ENCODE measurements at regions not wholly inside any gene's neighbourhood (a gene's known extent, or its start where the extent isn't known, plus 50 kb on each side); places are given as distances from the start of the nearest gene placed in this dataset.

- H3K27me3 ChIP-seq (ENCODE audit: control insufficient read depth, insufficient read depth, low read length), result no peaks in the 10 kb centered on the region
Measured at GRCh38 chr9:89879701-89880100, 274.9 kb downstream of the GADD45G start.

GRCh38 chr9:89880161-89880560 lies 275.3 kb downstream of the GADD45G start:
- no peaks in the 10 kb centered on the region for H3K4me1 ChIP-seq (ENCODE audit: control insufficient read depth, insufficient read depth, low read length)

More at GRCh38 chr9:89879701-89880100, 274.9 kb downstream of the GADD45G start:
- H3K9ac ChIP-seq (ENCODE audit: low read depth, low read length), result no peak overlapping the region
- H3K9me3 ChIP-seq (ENCODE audit: control insufficient read depth, insufficient read depth, low read length), result no peaks in the 10 kb centered on the region
- H3K36me3 ChIP-seq (ENCODE audit: control insufficient read depth, insufficient read depth, low read length), result no peaks in the 10 kb centered on the region
- no peaks in the 10 kb centered on the region for H3K4me1 ChIP-seq (ENCODE audit: control insufficient read depth, insufficient read depth, low read length)
- no peak overlapping the region for H3K4me3 ChIP-seq (ENCODE audit: low read depth, low read length)

DNA sequence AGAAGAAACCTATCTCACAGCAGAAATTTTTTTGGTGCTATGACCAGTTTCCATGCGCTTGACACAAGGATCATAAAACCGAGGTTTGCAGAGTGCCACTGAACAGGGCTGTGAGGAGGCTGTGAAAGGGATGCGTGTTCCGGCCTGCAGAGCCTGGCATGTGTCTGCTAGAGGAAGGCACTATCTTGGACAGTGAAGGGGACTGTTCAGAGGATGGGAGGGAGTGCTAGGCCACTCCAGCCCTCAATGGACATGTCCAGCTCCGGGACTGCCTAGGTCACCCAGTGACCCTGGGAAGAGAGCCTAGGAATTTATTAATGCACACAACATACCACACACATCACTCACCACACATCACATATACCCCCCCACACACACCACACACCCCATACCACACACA lies 275.9 kb downstream of the GADD45G start:
- H3K9ac ChIP-seq (ENCODE audit: low read depth, low read length), result no peak overlapping the region
- H3K4me3 ChIP-seq (ENCODE audit: low read depth, low read length), result no peak overlapping the region
- no peaks in the 10 kb centered on the region for H3K27me3 ChIP-seq (ENCODE audit: control insufficient read depth, insufficient read depth, low read length)
- H3K9me3 ChIP-seq (ENCODE audit: control insufficient read depth, insufficient read depth, low read length), result no peaks in the 10 kb centered on the region
- H3K4me1 ChIP-seq (ENCODE audit: control insufficient read depth, insufficient read depth, low read length), result no peaks in the 10 kb centered on the region
- no peaks in the 10 kb centered on the region for H3K36me3 ChIP-seq (ENCODE audit: control insufficient read depth, insufficient read depth, low read length)

More at GRCh38 chr9:89880161-89880560, 275.3 kb downstream of the GADD45G start:
- no peaks in the 10 kb centered on the region for H3K27me3 ChIP-seq (ENCODE audit: control insufficient read depth, insufficient read depth, low read length)
- no peak overlapping the region for H3K4me3 ChIP-seq (ENCODE audit: low read depth, low read length)
- no peak overlapping the region for H3K9ac ChIP-seq (ENCODE audit: low read depth, low read length)
- no peaks in the 10 kb centered on the region for H3K36me3 ChIP-seq (ENCODE audit: control insufficient read depth, insufficient read depth, low read length)
- no peaks in the 10 kb centered on the region for H3K9me3 ChIP-seq (ENCODE audit: control insufficient read depth, insufficient read depth, low read length)

GRCh38 chr9:89881431-89881830 lies 276.6 kb downstream of the GADD45G start:
- Histone ChIP-seq H3K36me3 (ENCODE audit: control insufficient read depth, insufficient read depth, low read length) (no peaks in the 10 kb centered on the region), H3K9me3 (ENCODE audit: control insufficient read depth, insufficient read depth, low read length) (no peaks in the 10 kb centered on the region), H3K27me3 (ENCODE audit: control insufficient read depth, insufficient read depth, low read length) (no peaks in the 10 kb centered on the region), H3K4me3 (ENCODE audit: low read depth, low read length) (no peak overlapping the region), H3K4me1 (ENCODE audit: control insufficient read depth, insufficient read depth, low read length) (no peaks in the 10 kb centered on the region), H3K9ac (ENCODE audit: low read depth, low read length) (no peak overlapping the region)

- H3K27me3 ChIP-seq (ENCODE audit: control insufficient read depth, insufficient read depth, low read length), result no peaks in the 10 kb centered on the region
- no peaks in the 10 kb centered on the region for H3K9me3 ChIP-seq (ENCODE audit: control insufficient read depth, insufficient read depth, low read length)
- H3K4me3 ChIP-seq (ENCODE audit: low read depth, low read length), result no peak overlapping the region
- H3K4me1 ChIP-seq (ENCODE audit: control insufficient read depth, insufficient read depth, low read length), result no peaks in the 10 kb centered on the region
- no peak overlapping the region for H3K9ac ChIP-seq (ENCODE audit: low read depth, low read length)
- no peaks in the 10 kb centered on the region for H3K36me3 ChIP-seq (ENCODE audit: control insufficient read depth, insufficient read depth, low read length)
Measured at GRCh38 chr9:89882930-89883361, 278.1 kb downstream of the GADD45G start.

DNA sequence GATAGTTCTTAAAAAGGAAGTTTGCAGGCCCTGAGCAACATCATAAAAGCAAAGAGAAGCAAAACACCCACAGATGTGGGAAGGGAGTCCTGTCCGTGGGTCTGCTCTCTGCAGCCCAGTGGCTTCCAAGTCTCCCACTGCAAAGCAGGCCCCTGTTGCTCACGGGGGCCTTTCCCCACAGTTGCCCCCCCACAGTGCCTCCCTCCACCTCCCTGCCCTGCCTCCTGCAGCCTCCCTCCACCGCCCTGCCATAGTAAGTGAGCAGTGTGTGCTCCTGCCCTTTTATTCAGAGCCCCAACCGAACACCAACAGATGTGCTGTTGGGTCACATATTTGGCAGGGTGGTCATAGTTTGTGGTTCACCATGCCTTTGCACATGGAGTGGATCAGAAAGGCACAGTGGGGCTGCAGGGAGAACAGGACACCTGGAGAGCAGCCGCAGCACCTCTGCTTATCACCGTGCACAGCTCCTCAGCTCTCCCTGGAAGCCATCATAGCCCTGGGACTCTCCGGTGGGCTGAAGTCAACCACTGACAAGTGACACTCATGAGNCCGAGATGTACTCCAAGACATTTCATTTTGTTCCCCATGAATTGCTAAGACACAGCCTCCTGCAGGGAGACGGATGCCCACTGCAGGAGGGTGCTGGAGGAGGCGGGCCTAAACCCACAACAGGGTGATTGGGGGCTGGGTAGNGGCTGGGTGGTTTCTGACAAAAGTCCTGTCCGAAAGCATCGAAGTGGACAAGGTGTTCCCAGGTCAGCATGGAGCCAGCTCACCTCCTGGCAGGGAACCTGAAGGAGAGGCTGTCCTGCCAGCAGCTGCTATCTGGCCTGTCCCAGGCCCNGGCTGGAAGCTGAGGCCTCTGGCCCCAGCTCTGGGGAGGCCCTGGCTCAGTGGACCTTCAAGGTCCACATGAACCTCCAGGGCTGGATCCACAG lies 278.9 kb downstream of the GADD45G start:
- no peak overlapping the region for H3K9ac ChIP-seq (ENCODE audit: low read depth, low read length)
- no peak overlapping the region for H3K4me3 ChIP-seq (ENCODE audit: low read depth, low read length)
- no peaks in the 10 kb centered on the region for H3K4me1 ChIP-seq (ENCODE audit: control insufficient read depth, insufficient read depth, low read length)
- H3K36me3 ChIP-seq (ENCODE audit: control insufficient read depth, insufficient read depth, low read length), result no peaks in the 10 kb centered on the region
- no peaks in the 10 kb centered on the region for H3K9me3 ChIP-seq (ENCODE audit: control insufficient read depth, insufficient read depth, low read length)
- no peaks in the 10 kb centered on the region for H3K27me3 ChIP-seq (ENCODE audit: control insufficient read depth, insufficient read depth, low read length)

DNA sequence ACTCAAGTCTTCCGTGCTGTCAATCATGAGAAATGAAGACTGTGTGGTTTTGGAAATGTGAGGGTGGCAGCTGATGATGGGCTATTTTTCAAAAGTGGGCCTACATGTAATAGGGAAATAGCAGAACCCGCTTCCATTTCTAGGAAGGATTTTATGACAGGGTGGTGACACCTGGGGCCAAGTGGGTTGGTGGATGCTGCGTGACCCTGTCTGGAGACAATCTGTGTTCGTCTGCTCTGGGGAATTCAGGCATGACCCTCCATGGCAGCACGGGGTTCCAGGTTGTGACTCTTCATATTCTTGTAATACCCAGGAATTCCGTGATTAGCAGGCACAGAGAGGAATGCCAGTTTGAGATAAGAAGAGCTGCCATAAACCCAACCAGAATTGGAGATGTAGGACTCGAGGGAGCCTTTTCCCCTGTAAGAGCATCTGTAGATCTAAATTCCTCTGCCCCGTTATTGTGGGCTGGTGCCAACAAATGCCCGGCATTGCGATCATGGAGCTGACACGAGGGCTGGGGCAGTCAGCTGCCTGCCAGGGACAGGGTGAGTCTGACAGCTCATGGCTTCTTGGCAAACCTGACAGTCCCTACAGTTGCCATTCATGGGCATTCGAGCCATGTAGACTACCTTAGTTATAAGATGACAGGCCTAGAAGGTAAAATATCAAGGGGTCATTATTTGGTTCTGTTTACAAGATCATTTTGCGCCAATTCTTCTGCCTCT lies 279.7 kb downstream of the GADD45G start:
- no peaks in the 10 kb centered on the region for H3K4me1 ChIP-seq (ENCODE audit: control insufficient read depth, insufficient read depth, low read length)
- H3K4me3 ChIP-seq (ENCODE audit: low read depth, low read length), result no peak overlapping the region
- no peaks in the 10 kb centered on the region for H3K9me3 ChIP-seq (ENCODE audit: control insufficient read depth, insufficient read depth, low read length)
- H3K27me3 ChIP-seq (ENCODE audit: control insufficient read depth, insufficient read depth, low read length), result no peaks in the 10 kb centered on the region
- H3K36me3 ChIP-seq (ENCODE audit: control insufficient read depth, insufficient read depth, low read length), result no peaks in the 10 kb centered on the region
- H3K9ac ChIP-seq (ENCODE audit: low read depth, low read length), result no peak overlapping the region

DNA sequence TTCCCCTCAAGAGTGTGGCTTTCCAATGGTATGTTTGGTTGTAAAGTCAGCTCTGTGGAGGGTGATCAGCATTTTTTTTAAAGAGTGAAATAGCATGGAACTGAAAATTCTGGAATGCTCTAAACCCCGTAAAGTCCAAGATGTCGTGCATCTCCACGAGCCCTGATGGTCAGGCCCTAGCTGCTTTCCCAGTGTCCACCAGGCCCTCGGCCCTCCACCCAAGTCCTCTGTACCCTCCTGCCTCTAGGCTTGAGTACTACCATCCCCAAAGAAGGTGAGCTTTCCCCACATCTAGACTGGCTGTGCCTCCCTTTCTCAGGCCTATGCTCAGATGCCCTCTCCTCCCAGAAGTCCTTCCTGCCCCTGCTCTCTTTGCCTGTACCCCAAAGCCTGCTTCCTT lies 280.3 kb downstream of the GADD45G start:
- no peaks in the 10 kb centered on the region for H3K9me3 ChIP-seq (ENCODE audit: control insufficient read depth, insufficient read depth, low read length)
- H3K36me3 ChIP-seq (ENCODE audit: control insufficient read depth, insufficient read depth, low read length), result no peaks in the 10 kb centered on the region
- H3K9ac ChIP-seq (ENCODE audit: low read depth, low read length), result no peak overlapping the region
- no peaks in the 10 kb centered on the region for H3K27me3 ChIP-seq (ENCODE audit: control insufficient read depth, insufficient read depth, low read length)
- no peak overlapping the region for H3K4me3 ChIP-seq (ENCODE audit: low read depth, low read length)
- no peaks in the 10 kb centered on the region for H3K4me1 ChIP-seq (ENCODE audit: control insufficient read depth, insufficient read depth, low read length)

DNA sequence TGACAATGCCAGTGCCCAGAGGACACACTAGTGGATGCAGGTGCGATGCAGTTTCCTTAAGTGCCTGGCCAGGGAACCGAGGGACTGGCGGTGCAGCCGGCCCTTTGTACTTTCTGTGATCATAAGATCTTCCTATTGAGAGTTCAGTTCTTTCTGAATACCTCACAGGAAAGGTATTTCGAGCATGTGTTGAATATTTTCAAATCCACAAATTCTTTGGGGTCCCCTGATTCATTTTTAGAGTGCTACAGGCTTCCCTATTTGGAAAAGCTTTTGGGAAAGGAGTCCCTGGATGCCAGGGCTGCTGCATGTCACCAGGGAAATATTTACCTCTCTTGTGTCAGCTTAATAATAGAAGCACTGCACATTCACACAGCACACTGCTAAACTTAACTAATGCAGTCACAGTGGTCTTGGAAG lies 281.5 kb downstream of the GADD45G start:
- H3K9me3 ChIP-seq (ENCODE audit: control insufficient read depth, insufficient read depth, low read length), result no peaks in the 10 kb centered on the region
- no peaks in the 10 kb centered on the region for H3K27me3 ChIP-seq (ENCODE audit: control insufficient read depth, insufficient read depth, low read length)
- H3K4me3 ChIP-seq (ENCODE audit: low read depth, low read length), result no peak overlapping the region
- no peaks in the 10 kb centered on the region for H3K4me1 ChIP-seq (ENCODE audit: control insufficient read depth, insufficient read depth, low read length)
- no peaks in the 10 kb centered on the region for H3K36me3 ChIP-seq (ENCODE audit: control insufficient read depth, insufficient read depth, low read length)
- H3K9ac ChIP-seq (ENCODE audit: low read depth, low read length), result no peak overlapping the region

DNA sequence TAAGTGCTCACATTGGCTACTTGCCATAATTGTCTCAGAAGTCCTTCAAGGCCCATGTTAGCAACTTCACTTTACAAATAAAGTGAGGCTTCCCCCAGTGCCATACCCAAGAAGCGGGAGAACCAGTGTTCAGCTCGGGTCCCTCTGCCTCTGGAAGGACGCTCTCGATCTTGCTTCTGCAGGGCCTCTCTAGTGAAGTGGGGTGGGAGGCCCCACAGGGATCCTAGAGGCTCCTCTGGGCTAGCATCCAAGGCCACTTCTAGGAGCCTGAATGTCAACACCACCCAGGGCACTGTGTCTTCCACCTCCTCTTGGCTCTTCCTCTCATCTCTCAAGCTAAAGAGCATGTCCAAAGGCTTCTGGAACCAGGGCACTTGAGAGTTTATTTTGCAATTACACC lies 282.5 kb downstream of the GADD45G start:
- H3K27me3 ChIP-seq (ENCODE audit: control insufficient read depth, insufficient read depth, low read length), result no peaks in the 10 kb centered on the region
- H3K9ac ChIP-seq (ENCODE audit: low read depth, low read length), result no peak overlapping the region
- H3K36me3 ChIP-seq (ENCODE audit: control insufficient read depth, insufficient read depth, low read length), result no peaks in the 10 kb centered on the region
- no peaks in the 10 kb centered on the region for H3K4me1 ChIP-seq (ENCODE audit: control insufficient read depth, insufficient read depth, low read length)
- H3K9me3 ChIP-seq (ENCODE audit: control insufficient read depth, insufficient read depth, low read length), result no peaks in the 10 kb centered on the region
- H3K4me3 ChIP-seq (ENCODE audit: low read depth, low read length), result no peak overlapping the region

GRCh38 chr9:89888233-89888632 lies 283.4 kb downstream of the GADD45G start:
- H3K36me3 ChIP-seq (ENCODE audit: control insufficient read depth, insufficient read depth, low read length), result no peaks in the 10 kb centered on the region
- no peak overlapping the region for H3K4me3 ChIP-seq (ENCODE audit: low read depth, low read length)
- no peaks in the 10 kb centered on the region for H3K4me1 ChIP-seq (ENCODE audit: control insufficient read depth, insufficient read depth, low read length)
- H3K9me3 ChIP-seq (ENCODE audit: control insufficient read depth, insufficient read depth, low read length), result no peaks in the 10 kb centered on the region
- no peak overlapping the region for H3K9ac ChIP-seq (ENCODE audit: low read depth, low read length)
- no peaks in the 10 kb centered on the region for H3K27me3 ChIP-seq (ENCODE audit: control insufficient read depth, insufficient read depth, low read length)

DNA sequence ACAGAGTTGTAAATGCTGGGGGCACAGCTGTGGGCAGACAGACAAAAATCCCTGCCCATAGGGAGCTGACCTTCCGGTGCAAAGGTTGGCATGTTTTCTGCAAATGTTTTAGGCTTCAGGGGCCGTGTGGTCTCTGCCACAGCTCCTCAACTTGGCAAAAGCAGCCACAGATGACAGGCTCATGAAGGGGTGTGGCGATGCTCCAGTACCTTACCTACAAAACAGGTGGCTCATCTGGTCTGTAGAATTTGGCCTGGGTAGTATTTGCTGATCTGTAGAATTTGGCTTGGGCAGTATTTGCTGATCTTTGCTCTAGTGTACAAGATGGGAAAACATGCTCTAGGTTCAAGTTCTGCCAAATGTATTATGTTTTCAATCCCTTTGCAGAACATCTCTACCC lies 283.9 kb downstream of the GADD45G start:
- no peak overlapping the region for H3K4me3 ChIP-seq (ENCODE audit: low read depth, low read length)
- no peaks in the 10 kb centered on the region for H3K36me3 ChIP-seq (ENCODE audit: control insufficient read depth, insufficient read depth, low read length)
- no peaks in the 10 kb centered on the region for H3K9me3 ChIP-seq (ENCODE audit: control insufficient read depth, insufficient read depth, low read length)
- H3K9ac ChIP-seq (ENCODE audit: low read depth, low read length), result no peak overlapping the region
- no peaks in the 10 kb centered on the region for H3K27me3 ChIP-seq (ENCODE audit: control insufficient read depth, insufficient read depth, low read length)
- H3K4me1 ChIP-seq (ENCODE audit: control insufficient read depth, insufficient read depth, low read length), result no peaks in the 10 kb centered on the region
